HL-60 (cell line): ENCODE measurements at regions not wholly inside any gene's neighbourhood (a gene's known extent, or its start where the extent isn't known, plus 50 kb on each side); places are given as distances from the start of the nearest gene placed in this dataset.

Experiments used
- DNase-seq, 2 experiments: peaks; one replicate each; pipeline ENCODE4 v3.0.0-alpha.2; 2010 to 2020; ENCODE audit warnings: low read depth in 1 of 2, low spot score in 1 of 2
- H3K27ac ChIP-seq: fragments of 250-450 bp; sonication (Bioruptor Pico); replicated peaks from 2 replicates; pipeline ENCODE4 v1.5.1; 2020; ENCODE audit warnings: mild to moderate bottlenecking, moderate library complexity
- H3K27me3 ChIP-seq: fragments of 250-450 bp; sonication (Bioruptor Pico); 2 replicates; pipeline ENCODE4 v1.5.1; 2021; ENCODE audit warnings: mild to moderate bottlenecking, moderate library complexity; ENCODE audit not compliant: insufficient read depth, poor library complexity, severe bottlenecking
- H3K4me3 ChIP-seq: replicated peaks from 2 replicates; pipeline ENCODE4 v1.5.1; 2011; ENCODE audit warnings: mild to moderate bottlenecking, control low read depth, low read length; ENCODE audit not compliant: insufficient read depth
- CTCF ChIP-seq: IDR thresholded peaks from one replicate; pipeline ENCODE4 v1.5.1; 2011; ENCODE audit warnings: low read length, control low read depth, inconsistent platforms; ENCODE audit not compliant: insufficient read depth
- GABPA ChIP-seq: IDR thresholded peaks from 2 replicates; pipeline ENCODE4 v1.6.1; 2012; ENCODE audit warnings: low read depth
- POLR2AphosphoS5 ChIP-seq: IDR thresholded peaks from 2 replicates; pipeline ENCODE4 v1.6.1; 2012; ENCODE audit warnings: low read depth
- REST ChIP-seq: IDR thresholded peaks from 2 replicates; pipeline ENCODE4 v1.6.1; 2012; ENCODE audit warnings: low read depth; ENCODE audit not compliant: insufficient replicate concordance
- SPI1 ChIP-seq: IDR thresholded peaks from 2 replicates; pipeline ENCODE4 v1.6.1; 2012; ENCODE audit warnings: low read depth, mild to moderate bottlenecking, borderline replicate concordance

- TF ChIP-seq POLR2AphosphoS5 (no peak), SPI1 (no peak), GABPA (no peak), CTCF (no peak), REST (no peak)
- Histone ChIP-seq H3K4me3 (no peak overlapping the region), H3K27me3 (no peaks in the 10 kb centered on the region), H3K27ac (no peak overlapping the region)
- no peak for DNase-seq
Observed at GRCh38 chr20:10853731-10854130, 179.9 kb upstream of the JAG1 start.

GRCh38 chr20:10854976-10855375, 181.2 kb upstream of the JAG1 start:
- H3K27ac ChIP-seq = peak overlapping the region; percentile 6; the same call in 1 of the 2 replicates
- TF ChIP-seq GABPA (no peak), SPI1 (no peak), POLR2AphosphoS5 (no peak), REST (no peak), CTCF (no peak)

GRCh38 chr20:10855778-10856177, 182.0 kb upstream of the JAG1 start:
- peak overlapping the region; percentile 93 for H3K27ac ChIP-seq
- no peak overlapping the region for H3K4me3 ChIP-seq
- no peak for DNase-seq
- no peaks in the 10 kb centered on the region for H3K27me3 ChIP-seq
- TF ChIP-seq SPI1 (peak; percentile 92), CTCF (no peak)

More at GRCh38 chr20:10854976-10855375, 181.2 kb upstream of the JAG1 start:
- H3K4me3 ChIP-seq = no peak overlapping the region
- DNase-seq = no peak
- H3K27me3 ChIP-seq = no peaks in the 10 kb centered on the region

- H3K4me3 ChIP-seq = no peak overlapping the region
- no peak for DNase-seq
- H3K27me3 ChIP-seq = no peaks in the 10 kb centered on the region
- peak overlapping the region; percentile 93 for H3K27ac ChIP-seq
- no peak for TF ChIP-seq GABPA
- TF ChIP-seq POLR2AphosphoS5 = no peak
- no peak for TF ChIP-seq SPI1
- TF ChIP-seq CTCF = no peak
- TF ChIP-seq REST = no peak
Observed at GRCh38 chr20:10856237-10857015, 182.6 kb upstream of the JAG1 start.
